NCI-H1048 (cell line): ENCODE measurements at regions not wholly inside any gene's neighbourhood (a gene's known extent, or its start where the extent isn't known, plus 50 kb on each side); places are given as distances from the start of the nearest gene placed in this dataset.

ENCODE experiments used
- DNase-seq: peaks from one replicate; lab custom pipeline; 2025; lab: John Stamatoyannopoulos, UW

GRCh38 chr6:26149240-26149639 lies 62.0 kb downstream of the HFE start:
- no peak for DNase-seq

GRCh38 chr6:26152226-26153101 lies 65.2 kb downstream of the HFE start:
- no peak for DNase-seq

- DNase-seq, result no peak
Measured at GRCh38 chr6:26155061-26155930, 68.1 kb downstream of the HFE start.

GRCh38 chr6:26156105-26156849 lies 69.0 kb downstream of the HFE start:
- peak; percentile 44 for DNase-seq

GRCh38 chr6:26156850-26157250 lies 69.6 kb downstream of the HFE start:
- DNase-seq, result no peak

GRCh38 chr6:26157251-26158075 lies 70.2 kb downstream of the HFE start:
- peak; percentile 89 for DNase-seq

GRCh38 chr6:26158076-26158580 lies 70.9 kb downstream of the HFE start:
- no peak for DNase-seq

GRCh38 chr6:26158581-26159356 lies 71.5 kb downstream of the HFE start:
- no peak for DNase-seq

GRCh38 chr6:26159357-26160273 lies 72.4 kb downstream of the HFE start:
- no peak for DNase-seq

- no peak for DNase-seq
Measured at GRCh38 chr6:26161322-26161721, 74.1 kb downstream of the HFE start.

GRCh38 chr6:26162399-26162798 lies 75.2 kb downstream of the HFE start:
- DNase-seq, result no peak

GRCh38 chr6:26163427-26164119 lies 76.3 kb downstream of the HFE start:
- no peak for DNase-seq

GRCh38 chr6:26164120-26164505 lies 76.9 kb downstream of the HFE start:
- no peak for DNase-seq

- DNase-seq, result no peak
Measured at GRCh38 chr6:26165261-26165790, 78.1 kb downstream of the HFE start.

GRCh38 chr6:26170181-26170580 lies 83.0 kb downstream of the HFE start:
- no peak for DNase-seq

- no peak for DNase-seq
Measured at GRCh38 chr6:26170951-26171841, 84.0 kb downstream of the HFE start.

GRCh38 chr6:26172608-26172968 lies 85.4 kb downstream of the HFE start:
- no peak for DNase-seq

- no peak for DNase-seq
Measured at GRCh38 chr6:26173836-26174145, 86.6 kb downstream of the HFE start.
